ENCODE measurements at regions not wholly inside any gene's neighbourhood (a gene's known extent, or its start where the extent isn't known, plus 50 kb on each side); places are given as distances from the start of the nearest gene placed in this dataset.
"Not testable (repeated sequence)": the region's sequence is repeated elsewhere in the genome, so short reads cannot be mapped to it uniquely, and the experiment has no call there.

GRCh38 chr14:105917933-105918436, 391.6 kb downstream of the TMEM121 start:
- Histone ChIP-seq H3K79me2 (ENCODE audit: control insufficient read depth, insufficient read depth, low read length, poor library complexity) (no peaks in the 10 kb centered on the region), H3K4ac (ENCODE audit: low read depth, low read length) (no peak overlapping the region), H2BK12ac (ENCODE audit: low read length) (no peak overlapping the region), H3K79me1 (ENCODE audit: low read length) (no peaks in the 10 kb centered on the region), H2BK5ac (ENCODE audit: low read depth, low read length, poor library complexity) (no peak overlapping the region), H4K91ac (ENCODE audit: low read depth, low read length) (no peak overlapping the region), H3K9me3 (ENCODE audit: insufficient read depth, low read depth, low read length) (peaks cover 71% of the 10 kb centered on the region), H2AK5ac (ENCODE audit: low read length) (no peak overlapping the region), H2AFZ (ENCODE audit: insufficient read depth, low read length, poor library complexity) (no peak overlapping the region), H3K36me3 (ENCODE audit: control insufficient read depth in 1 of 2, insufficient read depth in 2 of 2, low read length in 2 of 2) (no peaks in the 10 kb centered on the region), H4K8ac (ENCODE audit: low read depth, low read length) (no peak overlapping the region), H3K14ac (ENCODE audit: low read length) (no peak overlapping the region), H3K9ac (ENCODE audit: low read length) (no peak overlapping the region), H3K27me3 (ENCODE audit: insufficient read depth, low read length) (no peaks in the 10 kb centered on the region), H3K4me1 (ENCODE audit: control insufficient read depth in 1 of 2, insufficient read depth in 2 of 2, low read length in 2 of 2) (no peaks in the 10 kb centered on the region), H3K23ac (ENCODE audit: low read length) (no peak overlapping the region), H3K4me3 (ENCODE audit: low read depth, low read length) (no peak overlapping the region), H3K18ac (ENCODE audit: low read length) (no peak overlapping the region), H3K27ac (ENCODE audit: low read depth, low read length) (no peak overlapping the region), H4K12ac (ENCODE audit: low read depth, low read length) (no peak overlapping the region), H3K4me2 (ENCODE audit: low read length) (no peak overlapping the region), H2BK120ac (ENCODE audit: insufficient read depth, low read length, poor library complexity) (no peak overlapping the region)
- DNase-seq = no peak
- WGBS (ENCODE audit: extremely low coverage, insufficient coverage, insufficient read length) = no CpG with 5 or more reads among the region's 10 CpGs

DNA sequence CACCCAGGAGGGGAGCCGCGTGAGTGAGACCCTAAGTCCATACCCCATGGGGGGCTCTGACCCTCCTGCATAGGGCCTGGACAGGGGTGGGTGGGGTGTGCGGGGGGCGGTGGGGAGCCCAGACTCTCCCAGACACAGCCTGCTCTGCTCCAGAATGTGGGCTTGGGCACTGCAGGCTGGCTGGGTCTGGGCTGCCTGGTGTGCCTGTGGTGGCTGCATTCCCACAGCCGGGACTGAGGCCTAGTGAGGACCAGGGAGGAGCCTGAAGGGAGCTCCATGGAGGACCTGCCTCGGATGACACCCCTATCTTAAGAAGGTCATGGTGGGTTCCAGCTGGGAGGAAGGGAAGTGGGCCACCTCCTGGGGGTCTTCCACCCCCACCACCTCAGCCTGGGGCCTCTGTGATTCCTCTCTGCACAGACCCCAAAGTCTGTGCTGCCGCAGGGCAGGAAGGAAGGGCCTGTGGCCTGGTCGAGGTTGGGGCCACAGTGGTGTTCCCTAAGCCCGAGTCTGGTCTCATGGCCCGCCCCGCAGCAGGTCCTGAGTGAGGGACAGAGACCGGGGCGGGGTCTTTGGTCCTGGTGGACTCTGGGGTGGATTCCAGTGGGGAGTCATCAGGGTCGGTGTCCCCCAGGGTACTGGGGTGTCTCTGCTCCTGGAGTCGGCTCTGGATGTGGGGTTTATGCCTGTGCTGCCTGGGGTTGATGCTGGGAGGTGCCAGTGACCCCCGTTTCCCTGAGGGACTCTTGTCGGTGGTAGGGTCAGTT, 392.3 kb downstream of the TMEM121 start:
- no peak overlapping the region for H2AK5ac ChIP-seq (ENCODE audit: low read length)
- H3K79me1 ChIP-seq (ENCODE audit: low read length) = no peaks in the 10 kb centered on the region
- no peak overlapping the region for H3K4me2 ChIP-seq (ENCODE audit: low read length)
- H2BK120ac ChIP-seq (ENCODE audit: insufficient read depth, low read length, poor library complexity) = no peak overlapping the region
- H3K79me2 ChIP-seq (ENCODE audit: control insufficient read depth, insufficient read depth, low read length, poor library complexity) = no peaks in the 10 kb centered on the region
- H3K36me3 ChIP-seq (ENCODE audit: control insufficient read depth in 1 of 2, insufficient read depth in 2 of 2, low read length in 2 of 2) = no peaks in the 10 kb centered on the region
- H3K18ac ChIP-seq (ENCODE audit: low read length) = no peak overlapping the region
- H3K4me1 ChIP-seq (ENCODE audit: control insufficient read depth in 1 of 2, insufficient read depth in 2 of 2, low read length in 2 of 2) = no peaks in the 10 kb centered on the region
- no peak overlapping the region for H3K4me3 ChIP-seq (ENCODE audit: low read depth, low read length)
- H3K23ac ChIP-seq (ENCODE audit: low read length) = no peak overlapping the region
- no CpG with 5 or more reads among the region's 17 CpGs for WGBS (ENCODE audit: extremely low coverage, insufficient coverage, insufficient read length)
- peaks cover 68% of the 10 kb centered on the region for H3K9me3 ChIP-seq (ENCODE audit: insufficient read depth, low read depth, low read length)
- no peak overlapping the region for H3K14ac ChIP-seq (ENCODE audit: low read length)
- H2BK12ac ChIP-seq (ENCODE audit: low read length) = no peak overlapping the region
- no peaks in the 10 kb centered on the region for H3K27me3 ChIP-seq (ENCODE audit: insufficient read depth, low read length)
- H2AFZ ChIP-seq (ENCODE audit: insufficient read depth, low read length, poor library complexity) = no peak overlapping the region
- H4K8ac ChIP-seq (ENCODE audit: low read depth, low read length) = no peak overlapping the region
- H2BK5ac ChIP-seq (ENCODE audit: low read depth, low read length, poor library complexity) = no peak overlapping the region
- H4K12ac ChIP-seq (ENCODE audit: low read depth, low read length) = no peak overlapping the region
- no peak overlapping the region for H3K9ac ChIP-seq (ENCODE audit: low read length)
- DNase-seq = no peak
- H4K91ac ChIP-seq (ENCODE audit: low read depth, low read length) = no peak overlapping the region
- H3K27ac ChIP-seq (ENCODE audit: low read depth, low read length) = no peak overlapping the region
- no peak overlapping the region for H3K4ac ChIP-seq (ENCODE audit: low read depth, low read length)

DNA sequence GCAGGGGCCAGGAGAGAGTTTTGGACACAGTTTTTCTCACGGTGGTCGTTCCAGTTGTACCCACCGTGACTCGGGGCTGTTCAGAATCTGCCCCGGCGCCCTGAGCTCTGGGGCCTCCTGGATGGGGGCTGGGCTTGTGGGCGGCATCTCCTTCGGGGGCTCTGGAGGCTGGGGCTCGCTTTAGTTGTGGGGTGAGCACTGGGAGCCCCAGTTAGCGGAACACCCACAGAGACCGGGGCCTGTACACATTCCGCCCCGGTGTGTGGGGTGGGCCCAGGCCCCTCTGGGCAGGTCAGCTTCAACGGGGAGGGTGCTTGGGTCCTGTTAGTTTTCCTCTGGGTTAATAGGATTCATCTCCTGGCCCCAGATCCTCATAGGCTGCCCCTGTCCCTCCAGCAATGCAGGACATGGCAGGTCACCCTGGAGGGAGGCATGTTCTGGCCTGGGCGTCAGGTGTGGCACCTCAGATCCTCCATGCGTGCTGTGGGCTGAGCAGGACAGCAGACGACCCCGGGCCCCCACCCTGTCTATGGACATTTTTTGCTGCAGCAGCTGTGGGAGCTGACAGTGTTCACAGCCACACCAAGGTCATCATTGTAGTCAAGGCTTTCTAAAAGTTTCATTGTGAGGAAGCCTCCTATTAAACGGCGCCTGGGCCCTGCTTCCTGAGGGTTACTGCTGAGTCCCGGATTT, 393.2 kb downstream of the TMEM121 start:
- Histone ChIP-seq H3K4me1 (ENCODE audit: control insufficient read depth in 1 of 2, insufficient read depth in 2 of 2, low read length in 2 of 2) (no peaks in the 10 kb centered on the region), H3K9me3 (ENCODE audit: insufficient read depth, low read depth, low read length) (peaks cover 63% of the 10 kb centered on the region), H3K14ac (ENCODE audit: low read length) (no peak overlapping the region), H4K8ac (ENCODE audit: low read depth, low read length) (no peak overlapping the region), H2BK5ac (ENCODE audit: low read depth, low read length, poor library complexity) (no peak overlapping the region), H2AFZ (ENCODE audit: insufficient read depth, low read length, poor library complexity) (no peak overlapping the region), H3K4me3 (ENCODE audit: low read depth, low read length) (peak overlapping the region; percentile 53), H3K79me2 (ENCODE audit: control insufficient read depth, insufficient read depth, low read length, poor library complexity) (no peaks in the 10 kb centered on the region), H3K27ac (ENCODE audit: low read depth, low read length) (no peak overlapping the region), H3K27me3 (ENCODE audit: insufficient read depth, low read length) (no peaks in the 10 kb centered on the region), H3K23ac (ENCODE audit: low read length) (no peak overlapping the region), H4K12ac (ENCODE audit: low read depth, low read length) (no peak overlapping the region), H3K36me3 (ENCODE audit: control insufficient read depth in 1 of 2, insufficient read depth in 2 of 2, low read length in 2 of 2) (no peaks in the 10 kb centered on the region), H4K91ac (ENCODE audit: low read depth, low read length) (no peak overlapping the region), H2AK5ac (ENCODE audit: low read length) (no peak overlapping the region), H3K79me1 (ENCODE audit: low read length) (no peaks in the 10 kb centered on the region), H3K4me2 (ENCODE audit: low read length) (no peak overlapping the region), H2BK12ac (ENCODE audit: low read length) (no peak overlapping the region), H3K18ac (ENCODE audit: low read length) (no peak overlapping the region), H3K9ac (ENCODE audit: low read length) (no peak overlapping the region), H3K4ac (ENCODE audit: low read depth, low read length) (no peak overlapping the region), H2BK120ac (ENCODE audit: insufficient read depth, low read length, poor library complexity) (no peak overlapping the region)
- WGBS (ENCODE audit: extremely low coverage, insufficient coverage, insufficient read length) = no CpG with 5 or more reads among the region's 21 CpGs
- DNase-seq = no peak

DNA sequence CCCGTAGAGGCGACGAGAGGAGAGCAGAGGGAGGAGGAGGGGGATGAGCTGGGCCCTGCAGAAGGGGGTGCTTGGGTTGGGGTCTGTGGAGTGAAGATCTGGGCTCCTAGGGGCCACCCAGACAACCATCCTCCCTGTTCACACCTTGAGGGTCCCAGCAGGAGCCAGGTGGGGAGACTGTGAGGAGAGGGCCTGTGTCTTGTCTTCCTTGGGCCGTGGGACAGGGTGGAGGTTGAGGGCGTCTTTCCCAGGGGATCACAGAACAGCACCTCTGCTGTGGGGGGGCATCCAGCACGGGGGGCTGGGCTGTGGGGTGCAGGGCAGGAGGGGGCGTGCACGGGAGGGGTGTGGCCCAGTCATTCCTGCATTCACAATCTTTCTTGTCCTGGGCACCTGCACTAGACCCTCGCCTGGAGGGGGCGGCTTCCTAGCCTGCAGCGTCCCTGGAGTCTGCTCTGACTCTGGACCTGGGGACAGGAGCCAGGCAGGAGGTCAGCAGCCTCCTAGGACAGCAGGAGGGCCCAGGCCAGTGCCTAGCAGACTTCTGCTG, 393.8 kb downstream of the TMEM121 start:
- H3K23ac ChIP-seq (ENCODE audit: low read length); H4K12ac ChIP-seq (ENCODE audit: low read depth, low read length); H2AFZ ChIP-seq (ENCODE audit: insufficient read depth, low read length, poor library complexity); H3K79me1 ChIP-seq (ENCODE audit: low read length); H2BK120ac ChIP-seq (ENCODE audit: insufficient read depth, low read length, poor library complexity); H3K27me3 ChIP-seq (ENCODE audit: insufficient read depth, low read length); H3K9ac ChIP-seq (ENCODE audit: low read length); H3K4ac ChIP-seq (ENCODE audit: low read depth, low read length); H2AK5ac ChIP-seq (ENCODE audit: low read length); H3K14ac ChIP-seq (ENCODE audit: low read length); H3K4me1 ChIP-seq (ENCODE audit: control insufficient read depth in 1 of 2, insufficient read depth in 2 of 2, low read length in 2 of 2); H4K91ac ChIP-seq (ENCODE audit: low read depth, low read length); H2BK5ac ChIP-seq (ENCODE audit: low read depth, low read length, poor library complexity); H3K4me2 ChIP-seq (ENCODE audit: low read length); H3K18ac ChIP-seq (ENCODE audit: low read length); H3K4me3 ChIP-seq (ENCODE audit: low read depth, low read length); H4K8ac ChIP-seq (ENCODE audit: low read depth, low read length); H3K79me2 ChIP-seq (ENCODE audit: control insufficient read depth, insufficient read depth, low read length, poor library complexity); DNase-seq; H2BK12ac ChIP-seq (ENCODE audit: low read length); H3K27ac ChIP-seq (ENCODE audit: low read depth, low read length); H3K36me3 ChIP-seq (ENCODE audit: control insufficient read depth in 1 of 2, insufficient read depth in 2 of 2, low read length in 2 of 2): not testable (repeated sequence)
- WGBS (ENCODE audit: extremely low coverage, insufficient coverage, insufficient read length) = no CpG with 5 or more reads among the region's 11 CpGs
- peaks cover 63% of the 10 kb centered on the region for H3K9me3 ChIP-seq (ENCODE audit: insufficient read depth, low read depth, low read length)
